Vagina (tissue), 2 donors: ENCODE measurements at regions not wholly inside any gene's neighbourhood (a gene's known extent, or its start where the extent isn't known, plus 50 kb on each side); places are given as distances from the start of the nearest gene placed in this dataset.

Experiments used
- DNase-seq, 2 donors: peaks; one replicate each; pipeline ENCODE4 v3.0.0-alpha.2; 2017; ENCODE audit errors: extremely low spot score in 2 of 2
- H3K27ac ChIP-seq: fragments of 200-600 bp; sonication (generic); one replicate; pipeline ENCODE4 v1.5.1; 2019
- H3K27me3 ChIP-seq: fragments of 200-600 bp; sonication (generic); one replicate; pipeline ENCODE4 v1.5.1; 2019
- H3K36me3 ChIP-seq, 2 donors: fragments of 200-600 bp; sonication (generic); one replicate each; pipeline ENCODE4 v1.5.1; 2017 to 2019
- H3K4me1 ChIP-seq: fragments of 200-600 bp; sonication (generic); one replicate; pipeline ENCODE4 v1.5.1; 2019
- H3K4me3 ChIP-seq, 2 donors: fragments of 200-600 bp; sonication (generic); 1 replicate in 1 of 2; 2 replicates in 1 of 2; pipeline ENCODE4 v1.5.1; 2016 to 2019
- H3K9me3 ChIP-seq: fragments of 200-600 bp; sonication (generic); one replicate; pipeline ENCODE4 v1.5.1; 2019
- CTCF ChIP-seq, 3 experiments: fragments of 450-650 bp in 2 of 3; fragments of 200-600 bp in 1 of 3; sonication (generic) in 1 of 3; IDR thresholded peaks; one replicate each; pipeline ENCODE4 v1.5.1; 2017 to 2019; ENCODE audit warnings: antibody characterized with exemption in 3 of 3, mild to moderate bottlenecking in 2 of 3, moderate library complexity in 2 of 3
- POLR2A ChIP-seq, 2 donors: fragments of 450-650 bp; IDR thresholded peaks; one replicate each; pipeline ENCODE4 v1.6.1; 2017; ENCODE audit warnings: antibody characterized with exemption in 2 of 2, mild to moderate bottlenecking in 2 of 2, moderate library complexity in 2 of 2
- POLR2AphosphoS5 ChIP-seq, 2 donors: sonication (generic); formaldehyde crosslinking; IDR thresholded peaks; one replicate each; pipeline ENCODE4 v1.9.0; 2017; ENCODE audit warnings: antibody characterized with exemption in 2 of 2, mild to moderate bottlenecking in 2 of 2, low read depth in 1 of 2; ENCODE audit not compliant: insufficient read depth in 1 of 2
- intact Hi-C: fragments of 100-400 bp; cut with DNase I; formaldehyde crosslinking; loops from one replicate; pipeline ENCODE4 v1.15.1; 2023

DNA sequence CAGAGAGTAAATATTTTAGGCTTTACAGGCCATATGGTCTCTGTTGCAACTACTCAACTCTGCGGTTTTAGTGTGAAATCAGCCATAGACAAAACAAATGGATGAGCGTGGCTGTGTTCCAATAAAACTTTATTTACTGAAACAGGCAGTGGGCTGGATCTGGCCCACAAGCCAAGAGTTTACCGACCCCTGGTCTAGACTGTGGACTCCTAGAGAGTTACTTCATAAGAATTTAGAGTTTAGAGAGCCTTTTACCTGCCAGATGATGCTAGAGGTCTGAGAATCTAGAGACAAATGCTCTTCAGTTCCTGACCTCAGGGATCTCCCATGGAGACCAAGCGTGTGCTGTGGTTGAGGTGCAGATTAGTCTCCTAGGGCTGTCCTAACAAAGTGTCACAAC is 174.8 kb downstream of the PTEN start:
- Histone ChIP-seq H3K36me3 (no peaks in the 10 kb centered on the region), H3K4me1 (peaks cover 21% of the 10 kb centered on the region), H3K4me3 (no peak overlapping the region), H3K27ac (no peak overlapping the region), H3K9me3 (no peaks in the 10 kb centered on the region), H3K27me3 (no peaks in the 10 kb centered on the region)
- DNase-seq = no peak
- no peak for TF ChIP-seq CTCF (IDR thresholded peaks at IDR 0.05)
- no peak for TF ChIP-seq POLR2A (IDR thresholded peaks at IDR 0.05)
- no peak for TF ChIP-seq POLR2AphosphoS5 (IDR thresholded peaks at IDR 0.05; ENCODE audit: insufficient read depth in 1 of 2, low read depth in 1 of 2)
- intact Hi-C loops = no loop called here

- H3K4me3 ChIP-seq = no peak overlapping the region
- H3K27ac ChIP-seq = no peak overlapping the region
- H3K9me3 ChIP-seq = no peaks in the 10 kb centered on the region
- no peaks in the 10 kb centered on the region for H3K27me3 ChIP-seq
- intact Hi-C loops = no loop called here
- no peaks in the 10 kb centered on the region for H3K36me3 ChIP-seq
- no peak for DNase-seq
- peaks cover 25% of the 10 kb centered on the region for H3K4me1 ChIP-seq
- TF ChIP-seq POLR2A (IDR thresholded peaks at IDR 0.05) = no peak
- TF ChIP-seq CTCF (IDR thresholded peaks at IDR 0.05) = no peak
- no peak for TF ChIP-seq POLR2AphosphoS5 (IDR thresholded peaks at IDR 0.05; ENCODE audit: insufficient read depth in 1 of 2, low read depth in 1 of 2)
These were observed 176.2 kb downstream of the PTEN start for GRCh38 chr10:88039496-88040200.

GRCh38 chr10:88041243-88042159 is 178.1 kb downstream of the PTEN start:
- H3K27me3 ChIP-seq = no peaks in the 10 kb centered on the region
- intact Hi-C loops = no loop called here
- TF ChIP-seq POLR2AphosphoS5 (IDR thresholded peaks at IDR 0.05; ENCODE audit: insufficient read depth in 1 of 2, low read depth in 1 of 2) = no peak
- TF ChIP-seq POLR2A (IDR thresholded peaks at IDR 0.05) = no peak
- DNase-seq = no peak
- H3K9me3 ChIP-seq = no peaks in the 10 kb centered on the region
- peak overlapping the region; percentile 69 for H3K27ac ChIP-seq
- H3K36me3 ChIP-seq = no peaks in the 10 kb centered on the region
- no peak overlapping the region for H3K4me3 ChIP-seq
- H3K4me1 ChIP-seq = peaks cover 31% of the 10 kb centered on the region

DNA sequence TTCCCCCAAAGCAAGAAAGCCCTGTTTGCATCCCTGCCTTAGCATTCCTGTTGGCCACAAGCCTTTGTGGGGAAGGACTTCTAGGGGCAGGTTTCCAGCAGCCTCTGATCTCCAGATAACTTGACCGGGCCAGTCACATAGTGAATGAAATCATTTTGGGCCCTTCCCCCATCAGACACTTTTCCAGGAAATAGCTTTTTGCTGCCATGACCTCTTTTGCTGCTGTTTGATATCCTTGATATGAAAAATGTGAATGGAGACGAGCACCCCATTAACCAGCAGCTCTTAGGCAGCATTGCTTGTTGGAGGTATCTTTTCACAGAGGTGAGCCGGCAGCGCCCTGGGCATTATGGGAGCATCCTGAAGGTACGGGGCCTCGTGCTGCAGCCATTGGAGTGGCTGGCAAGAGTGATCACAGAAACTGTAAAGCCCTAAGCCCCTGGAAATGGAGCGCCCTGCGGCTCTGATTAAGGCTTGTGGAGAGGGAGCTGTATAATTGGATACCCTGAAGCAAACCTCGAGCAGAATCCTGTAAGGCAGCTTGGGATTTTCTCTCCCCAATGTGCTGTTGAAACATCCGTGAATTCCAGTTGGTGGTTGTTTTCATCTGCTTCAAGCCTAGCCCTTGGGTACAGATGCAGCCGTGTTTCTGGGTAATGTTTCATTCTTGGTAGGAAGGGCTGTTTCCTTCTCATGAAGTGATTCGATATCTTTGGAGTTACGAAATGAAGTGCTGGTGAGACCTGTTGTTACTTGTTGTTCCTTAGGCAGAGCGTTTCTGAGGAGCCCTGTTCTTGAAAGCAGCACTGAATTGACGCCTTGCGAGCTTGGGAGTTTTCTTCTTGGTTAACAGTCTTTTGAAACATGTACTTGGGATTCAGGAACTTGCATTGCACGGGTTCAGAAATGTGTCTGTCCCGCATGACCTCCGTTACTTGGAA is 179.0 kb downstream of the PTEN start:
- intact Hi-C loops = no loop called here
- peak in 1 of 2 donors; percentile 51 for TF ChIP-seq POLR2AphosphoS5 (IDR thresholded peaks at IDR 0.05; ENCODE audit: insufficient read depth in 1 of 2, low read depth in 1 of 2)
- no peak for TF ChIP-seq POLR2A (IDR thresholded peaks at IDR 0.05)
- TF ChIP-seq CTCF (IDR thresholded peaks at IDR 0.05) = no peak
- Histone ChIP-seq H3K27ac (peak overlapping the region; percentile 69), H3K4me3 (no peak overlapping the region), H3K36me3 (no peaks in the 10 kb centered on the region), H3K4me1 (peaks cover 31% of the 10 kb centered on the region), H3K9me3 (no peaks in the 10 kb centered on the region), H3K27me3 (no peaks in the 10 kb centered on the region)
- DNase-seq = no peak

- H3K4me1 ChIP-seq = peaks cover 31% of the 10 kb centered on the region
- H3K27me3 ChIP-seq = no peaks in the 10 kb centered on the region
- DNase-seq = no peak
- H3K4me3 ChIP-seq = no peak overlapping the region
- peak overlapping the region; percentile 49 for H3K27ac ChIP-seq
- intact Hi-C loops = no loop called here
- no peaks in the 10 kb centered on the region for H3K9me3 ChIP-seq
- H3K36me3 ChIP-seq = no peaks in the 10 kb centered on the region
- TF ChIP-seq POLR2A (IDR thresholded peaks at IDR 0.05) (no peak), CTCF (IDR thresholded peaks at IDR 0.05) (no peak), POLR2AphosphoS5 (IDR thresholded peaks at IDR 0.05; ENCODE audit: insufficient read depth in 1 of 2, low read depth in 1 of 2) (no peak)
These were observed 181.7 kb downstream of the PTEN start for GRCh38 chr10:88045096-88045495.
